ENCODE measurements at regions not wholly inside any gene's neighbourhood (a gene's known extent, or its start where the extent isn't known, plus 50 kb on each side); places are given as distances from the start of the nearest gene placed in this dataset.
A peak's percentile ranks its signal among the peaks of the same experiment; 100 is the strongest.

- Histone ChIP-seq H3K36me3 (ENCODE audit: control insufficient read depth, insufficient read depth, low read length) (no peaks in the 10 kb centered on the region), H3K27me3 (ENCODE audit: control insufficient read depth, insufficient read depth, low read length) (peaks cover 2% of the 10 kb centered on the region), H3K4me3 (ENCODE audit: low read depth, low read length) (no peak overlapping the region)
- DNase-seq (ENCODE audit: low read depth): no peak
- no peak for FAIRE-seq
- no peak for TF ChIP-seq CTCF (IDR thresholded peaks at IDR 0.05; ENCODE audit: insufficient read depth, low read length, severe bottlenecking)
Measured at GRCh38 chr3:25903371-25904129, 113.7 kb downstream of the OXSM start.

- FAIRE-seq: no peak
- no peaks in the 10 kb centered on the region for H3K36me3 ChIP-seq (ENCODE audit: control insufficient read depth, insufficient read depth, low read length)
- H3K27me3 ChIP-seq (ENCODE audit: control insufficient read depth, insufficient read depth, low read length): peaks cover 2% of the 10 kb centered on the region
- H3K4me3 ChIP-seq (ENCODE audit: low read depth, low read length): no peak overlapping the region
- peak; percentile 25 for TF ChIP-seq CTCF (IDR thresholded peaks at IDR 0.05; ENCODE audit: insufficient read depth, low read length, severe bottlenecking)
- DNase-seq (ENCODE audit: low read depth): peak; percentile 13
Measured at GRCh38 chr3:25904206-25904605, 114.3 kb downstream of the OXSM start.

GRCh38 chr3:25906132-25906906 lies 116.4 kb downstream of the OXSM start:
- no peak for FAIRE-seq
- H3K36me3 ChIP-seq (ENCODE audit: control insufficient read depth, insufficient read depth, low read length): no peaks in the 10 kb centered on the region
- TF ChIP-seq CTCF (IDR thresholded peaks at IDR 0.05; ENCODE audit: insufficient read depth, low read length, severe bottlenecking): no peak

GRCh38 chr3:25907081-25907480 lies 117.2 kb downstream of the OXSM start:
- no peak for TF ChIP-seq CTCF (IDR thresholded peaks at IDR 0.05; ENCODE audit: insufficient read depth, low read length, severe bottlenecking)
- H3K4me3 ChIP-seq (ENCODE audit: low read depth, low read length): no peak overlapping the region
- no peak for DNase-seq (ENCODE audit: low read depth)
- no peaks in the 10 kb centered on the region for H3K36me3 ChIP-seq (ENCODE audit: control insufficient read depth, insufficient read depth, low read length)
- peaks cover 2% of the 10 kb centered on the region for H3K27me3 ChIP-seq (ENCODE audit: control insufficient read depth, insufficient read depth, low read length)
- no peak for FAIRE-seq

More at GRCh38 chr3:25906132-25906906, 116.4 kb downstream of the OXSM start:
- H3K4me3 ChIP-seq (ENCODE audit: low read depth, low read length): no peak overlapping the region
- DNase-seq (ENCODE audit: low read depth): no peak
- peaks cover 2% of the 10 kb centered on the region for H3K27me3 ChIP-seq (ENCODE audit: control insufficient read depth, insufficient read depth, low read length)

- Histone ChIP-seq H3K27me3 (ENCODE audit: control insufficient read depth, insufficient read depth, low read length) (no peaks in the 10 kb centered on the region), H3K36me3 (ENCODE audit: control insufficient read depth, insufficient read depth, low read length) (no peaks in the 10 kb centered on the region), H3K4me3 (ENCODE audit: low read depth, low read length) (no peak overlapping the region)
- no peak for TF ChIP-seq CTCF (IDR thresholded peaks at IDR 0.05; ENCODE audit: insufficient read depth, low read length, severe bottlenecking)
- FAIRE-seq: no peak
- DNase-seq (ENCODE audit: low read depth): no peak
Measured at GRCh38 chr3:25910105-25910504, 120.2 kb downstream of the OXSM start.
